ENCODE measurements at regions not wholly inside any gene's neighbourhood (a gene's known extent, or its start where the extent isn't known, plus 50 kb on each side); places are given as distances from the start of the nearest gene placed in this dataset.

GRCh38 chr10:29142516-29143314 lies 146.2 kb upstream of the LYZL1 start:
- 75 to 80% methylated on average over 20 to 28 of the region's 29 CpGs for whole genome bisulfite sequencing, 2 donors
- intact Hi-C loops (cut with DNase I), result no loop called here
- Histone ChIP-seq H3K27me3 (peaks cover 0 to 28% (median 0%) of the 10 kb centered on the region in 4 donors), H3K27ac (no peak overlapping the region), H3K4me3 (no peak overlapping the region), H3K4me1 (no peaks in the 10 kb centered on the region), H3K36me3 (no peaks in the 10 kb centered on the region), H3K9me3 (no peaks in the 10 kb centered on the region)
- no peak for DNase-seq
- TF ChIP-seq POLR2A (IDR thresholded peaks at IDR 0.05) (no peak), CTCF (IDR thresholded peaks at IDR 0.05) (no peak)

- Histone ChIP-seq H3K27me3 (peaks cover 0 to 25% (median 0%) of the 10 kb centered on the region in 4 donors), H3K36me3 (no peaks in the 10 kb centered on the region), H3K4me3 (no peak overlapping the region), H3K27ac (no peak overlapping the region), H3K4me1 (no peaks in the 10 kb centered on the region), H3K9me3 (no peaks in the 10 kb centered on the region)
- TF ChIP-seq POLR2A (IDR thresholded peaks at IDR 0.05) (no peak), CTCF (IDR thresholded peaks at IDR 0.05) (no peak)
- WGBS, 2 donors, result 76 to 80% methylated on average over 2 of the region's 2 CpGs
- intact Hi-C loops (cut with DNase I), result no loop called here
- no peak for DNase-seq
Observed at GRCh38 chr10:29144126-29144525, 144.7 kb upstream of the LYZL1 start.

GRCh38 chr10:29146311-29147100 lies 142.4 kb upstream of the LYZL1 start:
- TF ChIP-seq CTCF (IDR thresholded peaks at IDR 0.05), result no peak
- TF ChIP-seq POLR2A (IDR thresholded peaks at IDR 0.05), result no peak
- Histone ChIP-seq H3K27ac (no peak overlapping the region), H3K4me3 (no peak overlapping the region), H3K27me3 (peaks cover 0 to 25% (median 0%) of the 10 kb centered on the region in 4 donors), H3K4me1 (no peaks in the 10 kb centered on the region), H3K36me3 (no peaks in the 10 kb centered on the region), H3K9me3 (no peaks in the 10 kb centered on the region)
- no peak for DNase-seq
- 74% methylated on average over 3 of the region's 3 CpGs for WGBS, 2 donors
- intact Hi-C loops (cut with DNase I), result no loop called here

GRCh38 chr10:29150010-29150409 lies 138.9 kb upstream of the LYZL1 start:
- 35 to 100% methylated on average over 1 to 5 of the region's 5 CpGs for WGBS, 2 donors
- Histone ChIP-seq H3K9me3 (no peaks in the 10 kb centered on the region), H3K36me3 (no peaks in the 10 kb centered on the region), H3K27ac (no peak overlapping the region), H3K27me3 (peaks cover 0 to under 1% (median 0%) of the 10 kb centered on the region in 4 donors), H3K4me3 (no peak overlapping the region), H3K4me1 (no peaks in the 10 kb centered on the region)
- DNase-seq, result no peak
- intact Hi-C loops (cut with DNase I), result no loop called here
- TF ChIP-seq POLR2A (IDR thresholded peaks at IDR 0.05) (no peak), CTCF (IDR thresholded peaks at IDR 0.05) (no peak)

GRCh38 chr10:29151005-29151404 lies 137.9 kb upstream of the LYZL1 start:
- no peaks in the 10 kb centered on the region for H3K4me1 ChIP-seq
- no peak overlapping the region for H3K27ac ChIP-seq
- no peak overlapping the region for H3K4me3 ChIP-seq
- TF ChIP-seq CTCF (IDR thresholded peaks at IDR 0.05) (no peak), POLR2A (IDR thresholded peaks at IDR 0.05) (no peak)
- 83 to 89% methylated on average over 1 of the region's 1 CpG for WGBS, 2 donors
- DNase-seq, result no peak
- intact Hi-C loops (cut with DNase I), result no loop called here
- H3K9me3 ChIP-seq, result no peaks in the 10 kb centered on the region
- no peaks in the 10 kb centered on the region for H3K36me3 ChIP-seq
- no peaks in the 10 kb centered on the region for H3K27me3 ChIP-seq

Measured in esophagus squamous epithelium (tissue), 5 donors.